BLaER1 (cell line): ENCODE measurements at regions not wholly inside any gene's neighbourhood (a gene's known extent, or its start where the extent isn't known, plus 50 kb on each side); places are given as distances from the start of the nearest gene placed in this dataset.
"Not testable (repeated sequence)": the region's sequence is repeated elsewhere in the genome, so short reads cannot be mapped to it uniquely, and the experiment has no call there.

ENCODE experiments used
- H3K27ac ChIP-seq: shearing (Covaris generic); formaldehyde crosslinking; 2 replicates; pipeline ENCODE4 v1.8.1; 2022
- H3K27me3 ChIP-seq: shearing (Covaris generic); formaldehyde crosslinking; 2 replicates; pipeline ENCODE4 v1.8.1; 2022
- H3K36me3 ChIP-seq: shearing (Covaris generic); formaldehyde crosslinking; 2 replicates; pipeline ENCODE4 v1.8.1; 2022
- H3K4me1 ChIP-seq: shearing (Covaris generic); formaldehyde crosslinking; 2 replicates; pipeline ENCODE4 v1.8.1; 2022
- H3K4me2 ChIP-seq: shearing (Covaris generic); formaldehyde crosslinking; 2 replicates; pipeline ENCODE4 v1.8.1; 2022
- H3K4me3 ChIP-seq: shearing (Covaris generic); formaldehyde crosslinking; 2 replicates; pipeline ENCODE4 v1.8.1; 2022
- H3K9ac ChIP-seq: shearing (Covaris generic); formaldehyde crosslinking; 2 replicates; pipeline ENCODE4 v1.8.1; 2022
- H3K9me3 ChIP-seq: shearing (Covaris generic); formaldehyde crosslinking; 2 replicates; pipeline ENCODE4 v1.8.1; 2022
- H4K20me1 ChIP-seq: shearing (Covaris generic); formaldehyde crosslinking; 2 replicates; pipeline ENCODE4 v1.8.1; 2022
- Cebpa-rat ChIP-seq: shearing (Covaris generic); IDR thresholded peaks from 2 replicates; pipeline ENCODE4 v1.8.1; 2022

DNA sequence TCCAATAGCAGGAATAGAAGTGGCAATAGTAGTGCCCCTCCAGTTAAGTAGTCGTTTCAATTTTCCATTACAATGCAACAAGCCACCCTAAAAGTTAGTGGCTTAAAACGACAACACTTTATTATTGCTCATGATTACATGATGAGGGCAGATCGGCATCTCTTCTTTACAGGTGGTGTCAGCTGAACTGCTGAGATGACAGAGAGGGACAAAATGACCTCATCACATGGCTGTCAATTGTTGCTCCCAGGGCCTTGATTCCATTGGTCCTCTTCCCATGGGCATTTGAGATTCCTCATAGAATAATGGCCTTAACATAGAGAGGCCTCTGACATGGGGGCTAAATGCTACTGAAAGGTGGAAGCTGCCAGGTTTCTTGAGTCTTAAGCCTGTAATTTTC lies 679.8 kb upstream of the KLHL1 start:
- no peak overlapping the region for H3K4me2 ChIP-seq
- H3K9me3 ChIP-seq: no peaks in the 10 kb centered on the region
- no peak overlapping the region for H3K4me3 ChIP-seq
- TF ChIP-seq Cebpa-rat: no peak
- H3K36me3 ChIP-seq: no peaks in the 10 kb centered on the region
- no peak overlapping the region for H3K27ac ChIP-seq
- H3K27me3 ChIP-seq: no peaks in the 10 kb centered on the region
- no peaks in the 10 kb centered on the region for H4K20me1 ChIP-seq
- H3K9ac ChIP-seq: no peak overlapping the region
- H3K4me1 ChIP-seq: no peaks in the 10 kb centered on the region

DNA sequence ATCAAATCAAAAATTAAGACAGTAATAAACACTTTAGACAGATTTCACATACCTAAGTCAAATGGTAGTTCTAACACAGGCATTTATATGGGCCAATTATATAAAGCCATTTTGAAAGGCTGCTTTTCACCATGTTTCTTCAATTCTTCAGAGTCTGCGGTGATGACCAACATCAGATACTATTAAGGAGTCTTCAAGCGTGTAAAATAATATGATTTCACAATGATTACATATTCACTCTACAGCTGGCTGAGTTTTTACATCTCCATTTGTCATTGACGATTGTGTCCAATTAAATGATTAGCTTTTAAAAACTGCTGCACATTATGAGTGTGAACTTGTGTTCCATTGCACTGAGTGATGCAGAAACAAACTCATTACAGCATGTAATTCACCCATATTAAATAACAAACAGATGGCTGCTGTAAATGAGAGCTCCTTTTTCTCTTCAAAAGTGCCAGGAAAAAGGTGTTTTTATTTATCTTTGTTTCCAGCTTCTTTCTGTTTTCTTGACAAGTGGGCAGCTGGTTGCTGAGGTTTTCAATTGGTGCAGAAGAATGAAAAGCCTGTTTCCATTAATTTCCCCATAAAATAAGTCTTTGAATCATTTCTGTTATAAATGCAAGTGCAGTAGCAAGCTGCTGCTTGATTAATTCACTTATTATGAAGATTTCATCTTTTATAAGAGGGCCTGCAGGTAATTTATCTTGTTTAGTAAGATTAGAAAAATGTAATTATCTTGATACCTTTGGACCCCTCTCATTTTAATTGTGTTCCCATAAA lies 676.1 kb upstream of the KLHL1 start:
- Histone ChIP-seq H4K20me1 (no peaks in the 10 kb centered on the region), H3K4me2 (no peak overlapping the region), H3K4me1 (no peaks in the 10 kb centered on the region), H3K36me3 (no peaks in the 10 kb centered on the region), H3K4me3 (no peak overlapping the region), H3K27me3 (no peaks in the 10 kb centered on the region), H3K27ac (no peak overlapping the region), H3K9ac (no peak overlapping the region), H3K9me3 (no peaks in the 10 kb centered on the region)
- TF ChIP-seq Cebpa-rat: no peak

DNA sequence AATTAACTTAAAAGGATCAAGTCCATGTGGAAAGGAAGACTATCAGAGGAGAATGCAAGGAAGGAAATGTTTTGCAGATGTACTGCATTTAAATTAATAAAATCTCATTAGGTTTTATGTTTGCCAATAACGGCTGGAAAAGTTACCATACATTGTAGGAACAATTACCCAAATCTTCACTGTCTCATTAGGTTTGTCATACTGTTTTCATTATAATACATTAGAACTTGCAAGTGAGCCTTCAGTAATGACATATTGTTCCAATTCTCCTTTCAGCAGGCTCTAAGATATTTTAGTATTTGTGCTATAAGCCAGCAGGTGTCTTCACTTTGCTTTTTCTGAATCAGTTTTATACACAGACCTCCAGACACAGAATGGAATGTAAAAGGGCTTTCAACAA lies 661.6 kb upstream of the KLHL1 start:
- TF ChIP-seq Cebpa-rat: no peak
- Histone ChIP-seq H3K4me1 (no peaks in the 10 kb centered on the region), H4K20me1 (no peaks in the 10 kb centered on the region), H3K4me3 (no peak overlapping the region), H3K27ac (no peak overlapping the region), H3K36me3 (no peaks in the 10 kb centered on the region), H3K9me3 (no peaks in the 10 kb centered on the region), H3K4me2 (no peak overlapping the region), H3K27me3 (no peaks in the 10 kb centered on the region), H3K9ac (no peak overlapping the region)

DNA sequence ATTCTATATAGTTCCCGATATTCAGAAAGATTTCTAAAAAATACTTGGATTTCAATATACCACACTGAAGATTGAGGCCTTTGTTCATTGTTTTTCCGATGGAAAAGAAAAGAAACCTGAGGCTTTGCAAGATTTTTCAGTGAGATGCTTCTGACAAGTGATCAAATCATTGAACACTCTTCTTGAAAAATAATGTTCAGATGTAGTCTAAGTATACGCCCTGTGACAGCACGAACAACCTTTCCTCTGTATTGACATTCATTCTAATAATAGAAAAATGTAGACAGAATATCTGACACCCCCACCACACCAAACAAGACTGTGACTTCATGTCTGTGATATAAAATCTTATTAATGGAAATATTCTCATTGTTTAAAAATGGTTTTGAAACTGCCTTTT lies 650.7 kb upstream of the KLHL1 start:
- no peaks in the 10 kb centered on the region for H3K36me3 ChIP-seq
- H3K4me3 ChIP-seq: no peak overlapping the region
- no peaks in the 10 kb centered on the region for H3K4me1 ChIP-seq
- no peak overlapping the region for H3K4me2 ChIP-seq
- no peaks in the 10 kb centered on the region for H3K9me3 ChIP-seq
- H3K9ac ChIP-seq: no peak overlapping the region
- H4K20me1 ChIP-seq: no peaks in the 10 kb centered on the region
- H3K27me3 ChIP-seq: no peaks in the 10 kb centered on the region
- no peak overlapping the region for H3K27ac ChIP-seq
- TF ChIP-seq Cebpa-rat: no peak

DNA sequence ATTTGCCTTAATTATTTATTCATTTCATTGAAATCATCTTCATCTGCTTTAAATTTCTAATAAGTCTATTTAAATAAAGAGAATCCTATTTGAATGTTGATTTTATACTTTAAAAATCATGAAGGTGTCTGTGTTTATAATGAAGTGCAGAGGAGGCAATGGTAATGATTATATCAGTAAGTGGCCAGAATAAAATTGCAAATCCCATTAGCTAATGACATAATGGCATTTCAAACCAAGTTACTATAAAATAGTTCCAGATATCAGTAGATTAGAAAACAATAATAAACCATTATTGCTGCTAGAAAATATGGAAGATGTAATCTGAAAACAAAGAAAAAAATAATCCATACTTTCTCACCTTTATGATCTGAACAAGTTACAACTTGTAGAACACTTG lies 647.8 kb upstream of the KLHL1 start:
- no peak for TF ChIP-seq Cebpa-rat
- no peak overlapping the region for H3K27ac ChIP-seq

DNA sequence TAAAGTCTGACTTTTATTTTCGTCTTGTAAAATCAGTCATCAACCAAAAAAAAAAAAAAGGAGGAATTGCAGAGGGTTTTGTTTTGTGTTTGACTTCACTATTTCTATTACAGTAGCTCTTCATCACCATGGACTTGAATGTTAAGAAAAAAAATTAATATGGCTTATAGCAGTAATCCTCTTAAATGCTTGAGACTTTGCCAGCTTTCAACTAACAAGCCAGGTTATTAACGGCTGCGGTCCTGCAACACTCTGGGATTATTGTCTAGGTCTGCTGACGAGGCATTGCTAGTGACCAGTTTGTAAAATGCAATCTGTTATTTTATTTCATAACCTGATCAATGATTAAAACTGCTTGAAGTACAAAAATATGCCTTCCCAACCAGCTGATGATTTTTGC lies 647.2 kb upstream of the KLHL1 start:
- H3K27me3 ChIP-seq: no peaks in the 10 kb centered on the region
- H3K36me3 ChIP-seq: no peaks in the 10 kb centered on the region
- TF ChIP-seq Cebpa-rat: no peak
- H3K4me1 ChIP-seq: no peaks in the 10 kb centered on the region
- H3K27ac ChIP-seq: no peak overlapping the region
- H3K4me2 ChIP-seq: no peak overlapping the region
- no peak overlapping the region for H3K9ac ChIP-seq
- H3K9me3 ChIP-seq: no peaks in the 10 kb centered on the region
- no peak overlapping the region for H3K4me3 ChIP-seq
- H4K20me1 ChIP-seq: no peaks in the 10 kb centered on the region

More for the DNA sequence above, 647.8 kb upstream of the KLHL1 start:
- H3K36me3 ChIP-seq: no peaks in the 10 kb centered on the region
- no peak overlapping the region for H3K4me3 ChIP-seq
- H3K9me3 ChIP-seq: no peaks in the 10 kb centered on the region
- no peaks in the 10 kb centered on the region for H3K27me3 ChIP-seq
- no peak overlapping the region for H3K4me2 ChIP-seq
- H4K20me1 ChIP-seq: no peaks in the 10 kb centered on the region
- no peak overlapping the region for H3K9ac ChIP-seq
- no peaks in the 10 kb centered on the region for H3K4me1 ChIP-seq

DNA sequence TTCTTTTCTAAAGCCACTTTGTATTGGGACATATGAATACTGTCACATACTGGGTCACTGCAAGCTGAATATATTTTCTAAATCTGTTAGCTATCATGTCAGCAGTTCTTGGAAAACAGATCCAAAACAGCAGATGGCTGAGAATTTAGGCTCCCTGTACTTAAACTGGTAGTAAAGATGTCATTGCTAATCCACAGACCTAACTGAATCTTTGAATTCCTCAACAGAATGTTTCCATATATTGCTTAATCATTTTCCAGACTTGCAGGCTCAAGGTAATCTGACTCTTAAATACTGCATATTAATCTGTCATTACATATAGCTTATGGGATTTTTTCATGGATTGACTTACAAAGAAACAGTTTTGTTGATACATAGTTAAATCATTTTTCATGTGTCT lies 639.0 kb upstream of the KLHL1 start:
- no peaks in the 10 kb centered on the region for H3K9me3 ChIP-seq
- no peaks in the 10 kb centered on the region for H3K36me3 ChIP-seq
- H3K4me2 ChIP-seq: no peak overlapping the region
- no peak overlapping the region for H3K9ac ChIP-seq
- no peak overlapping the region for H3K4me3 ChIP-seq
- H3K27ac ChIP-seq: no peak overlapping the region
- no peaks in the 10 kb centered on the region for H4K20me1 ChIP-seq
- no peaks in the 10 kb centered on the region for H3K27me3 ChIP-seq
- TF ChIP-seq Cebpa-rat: no peak
- no peaks in the 10 kb centered on the region for H3K4me1 ChIP-seq

DNA sequence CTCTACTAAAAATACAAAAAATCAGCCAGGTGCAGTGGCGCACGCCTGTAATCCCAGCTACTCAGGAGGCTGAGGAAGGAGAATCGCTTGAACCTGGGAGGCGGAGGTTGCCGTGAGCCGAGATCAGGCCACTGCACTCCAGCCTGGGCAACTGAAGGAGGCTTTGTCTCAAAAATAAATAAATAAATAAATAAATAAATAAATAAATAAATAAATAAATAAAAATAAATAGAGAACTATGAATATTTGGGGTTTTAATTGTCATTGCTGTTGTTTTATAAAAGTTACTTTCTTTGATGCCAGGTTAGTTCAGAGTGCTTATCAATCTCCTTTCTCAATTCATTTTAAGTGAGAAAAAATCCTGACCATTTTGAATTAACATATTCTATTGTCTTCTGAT lies 638.2 kb upstream of the KLHL1 start:
- H3K9ac ChIP-seq, H4K20me1 ChIP-seq, H3K27ac ChIP-seq, H3K4me2 ChIP-seq, H3K27me3 ChIP-seq, H3K36me3 ChIP-seq, H3K9me3 ChIP-seq, H3K4me1 ChIP-seq, H3K4me3 ChIP-seq: not testable (repeated sequence)

DNA sequence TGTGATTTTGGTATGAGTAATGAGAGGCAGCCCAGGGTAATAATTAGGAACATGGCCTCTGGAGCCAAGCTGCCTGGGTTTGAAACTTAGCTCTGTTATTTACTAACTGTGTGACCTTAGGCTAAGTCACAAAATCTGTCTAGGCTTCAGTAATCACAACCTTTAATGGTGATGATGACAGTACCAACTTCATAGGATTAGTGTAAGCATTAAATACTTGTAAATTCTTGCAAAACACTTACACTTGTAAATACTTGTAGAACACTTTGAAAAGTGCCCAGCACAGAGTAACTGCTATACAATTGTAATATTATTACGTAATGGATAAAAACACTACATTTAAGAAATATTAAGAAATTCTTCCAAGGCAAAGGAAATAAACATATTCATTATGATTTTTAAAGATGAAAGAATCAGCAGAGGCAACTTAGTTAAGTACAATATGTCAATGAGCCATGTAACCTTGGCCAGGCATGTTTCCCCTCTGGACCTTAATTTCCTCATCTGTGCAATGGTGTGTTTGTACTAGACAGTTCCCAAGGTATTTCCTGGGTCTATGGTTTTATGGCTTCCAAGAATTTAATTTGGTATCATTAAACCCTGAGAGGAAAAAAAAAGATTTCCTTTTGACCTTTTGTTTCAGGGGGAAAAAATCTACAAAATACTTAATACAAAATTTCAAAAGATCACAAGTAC lies 628.5 kb upstream of the KLHL1 start:
- Histone ChIP-seq H3K27me3 (no peaks in the 10 kb centered on the region), H3K9me3 (no peaks in the 10 kb centered on the region), H3K4me2 (no peak overlapping the region), H4K20me1 (no peaks in the 10 kb centered on the region), H3K36me3 (no peaks in the 10 kb centered on the region), H3K9ac (no peak overlapping the region), H3K4me3 (no peak overlapping the region), H3K4me1 (no peaks in the 10 kb centered on the region), H3K27ac (no peak overlapping the region)
- TF ChIP-seq Cebpa-rat: no peak

DNA sequence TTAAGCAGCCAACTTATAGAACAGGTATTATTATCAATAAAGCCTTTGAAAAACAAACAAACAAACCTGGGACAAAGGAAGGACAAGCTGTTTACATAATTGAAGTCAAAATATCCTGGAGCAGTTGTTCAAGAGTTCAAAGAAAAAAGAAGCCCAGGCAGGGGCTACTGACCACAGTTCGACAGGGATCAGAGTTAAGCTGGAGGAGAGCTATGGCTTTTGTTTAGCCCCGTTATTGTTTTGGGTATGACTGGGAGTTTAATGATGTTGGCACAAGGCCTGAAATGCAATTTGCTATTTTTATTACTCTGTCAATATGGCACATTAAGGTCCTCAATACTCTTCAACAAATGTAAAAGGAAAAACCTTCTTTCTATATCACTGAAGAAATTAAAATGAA lies 624.4 kb upstream of the KLHL1 start:
- no peak for TF ChIP-seq Cebpa-rat
- Histone ChIP-seq H3K36me3 (no peaks in the 10 kb centered on the region), H3K4me3 (no peak overlapping the region), H3K27me3 (no peaks in the 10 kb centered on the region), H3K27ac (no peak overlapping the region), H3K9me3 (no peaks in the 10 kb centered on the region), H3K4me2 (no peak overlapping the region), H4K20me1 (no peaks in the 10 kb centered on the region), H3K4me1 (no peaks in the 10 kb centered on the region), H3K9ac (no peak overlapping the region)
